ENCODE measurements at regions not wholly inside any gene's neighbourhood (a gene's known extent, or its start where the extent isn't known, plus 50 kb on each side); places are given as distances from the start of the nearest gene placed in this dataset.

- DNase-seq = no peak
Measured at GRCh38 chr2:172333978-172334330, 93.4 kb upstream of the ITGA6 start.

- DNase-seq = no peak
Measured at GRCh38 chr2:172334988-172335387, 92.4 kb upstream of the ITGA6 start.

GRCh38 chr2:172335736-172336135 is 91.7 kb upstream of the ITGA6 start:
- DNase-seq = no peak

GRCh38 chr2:172336681-172337080 is 90.7 kb upstream of the ITGA6 start:
- DNase-seq = no peak

- DNase-seq = no peak
Measured at GRCh38 chr2:172339371-172340010, 87.9 kb upstream of the ITGA6 start.

GRCh38 chr2:172340394-172340793 is 87.0 kb upstream of the ITGA6 start:
- DNase-seq = no peak

GRCh38 chr2:172342078-172342477 is 85.3 kb upstream of the ITGA6 start:
- DNase-seq = no peak

- no peak for DNase-seq
Measured at GRCh38 chr2:172342611-172343010, 84.8 kb upstream of the ITGA6 start.

- DNase-seq = no peak
Measured at GRCh38 chr2:172344159-172344558, 83.2 kb upstream of the ITGA6 start.

GRCh38 chr2:172345956-172346555 is 81.3 kb upstream of the ITGA6 start:
- DNase-seq = no peak

GRCh38 chr2:172348555-172349288 is 78.7 kb upstream of the ITGA6 start:
- no peak for DNase-seq

- DNase-seq = no peak
Measured at GRCh38 chr2:172350839-172351479, 76.4 kb upstream of the ITGA6 start.

GRCh38 chr2:172351586-172351985 is 75.8 kb upstream of the ITGA6 start:
- no peak for DNase-seq

GRCh38 chr2:172354347-172354746 is 73.0 kb upstream of the ITGA6 start:
- no peak for DNase-seq

GRCh38 chr2:172357442-172357841 is 69.9 kb upstream of the ITGA6 start:
- DNase-seq = no peak

GRCh38 chr2:172358691-172359556 is 68.5 kb upstream of the ITGA6 start:
- no peak for DNase-seq

GRCh38 chr2:172361360-172361759 is 66.0 kb upstream of the ITGA6 start:
- no peak for DNase-seq

GRCh38 chr2:172361840-172362239 is 65.5 kb upstream of the ITGA6 start:
- DNase-seq = no peak

- no peak for DNase-seq
Measured at GRCh38 chr2:172364261-172364660, 63.1 kb upstream of the ITGA6 start.

GRCh38 chr2:172366596-172367150 is 60.7 kb upstream of the ITGA6 start:
- DNase-seq = no peak

GRCh38 chr2:172370821-172371455 is 56.4 kb upstream of the ITGA6 start:
- DNase-seq = no peak

GRCh38 chr2:172372436-172372835 is 55.0 kb upstream of the ITGA6 start:
- peak; percentile 2 for DNase-seq
